HCT116 (cell line): ENCODE measurements at regions not wholly inside any gene's neighbourhood (a gene's known extent, or its start where the extent isn't known, plus 50 kb on each side); places are given as distances from the start of the nearest gene placed in this dataset.

Source experiments
- ATAC-seq: fragments of 200-7000 bp; cut with Tn5 transposase; 2 replicates; pipeline ENCODE4 v1.9.1; 2020; ENCODE audit warnings: mild to moderate bottlenecking, moderate library complexity
- BruUV-seq: library from RNA; stranded (reverse); fragments of 400-500 nt; replicated peaks from 2 replicates; lab custom pipeline; 2021; lab: Mats Ljungman, UMichigan
- CTCF ChIA-PET: fragments of 300-600 bp; sonication (Branson Sonifier 250); formaldehyde crosslinking; loops from one replicate; lab custom pipeline; 2021; ENCODE audit warnings: antibody characterized with exemption; lab: Charles Lee
- POLR2A ChIA-PET: fragments of 300-600, 350-600 bp; sonication (Branson Sonifier 250); formaldehyde crosslinking; loops from one replicate; lab custom pipeline; 2021; ENCODE audit warnings: antibody characterized with exemption; lab: Charles Lee
- RAD21 ChIA-PET, 2 experiments: fragments of 300-600 bp; sonication (Branson Sonifier 250); formaldehyde crosslinking; loops; one replicate each; lab custom pipeline; 2023; ENCODE audit warnings: low total read pairs in 2 of 2; ENCODE audit not compliant: uncharacterized antibody in 2 of 2, unreplicated experiment in 2 of 2, low non-redundant PET in 1 of 2; lab: Charles Lee
- DNase-seq: peaks from one replicate; pipeline ENCODE4 v3.0.0-alpha.2; 2010; ENCODE audit warnings: low read depth, low spot score
- H2AFZ ChIP-seq: fragments of 200-600 bp; shearing (Covaris generic), sonication (generic); 2 replicates; pipeline ENCODE4 v1.6.1; 2017; ENCODE audit warnings: low read depth, mixed run types, mixed read lengths, antibody characterized with exemption, low read length; ENCODE audit not compliant: poor library complexity, severe bottlenecking
- H3K27ac ChIP-seq: 2 replicates; pipeline ENCODE4 v1.5.1; 2012; ENCODE audit warnings: low read depth, low read length
- H3K27me3 ChIP-seq: fragments of 200-600 bp; sonication (generic); 2 replicates; pipeline ENCODE4 v1.6.1; 2016; ENCODE audit warnings: mixed run types, low read length, mixed read lengths; ENCODE audit not compliant: insufficient read depth
- H3K36me3 ChIP-seq, 2 experiments: fragments of 200-500 bp in 1 of 2; fragments of 200-600 bp in 1 of 2; sonication (Bioruptor generic) in 1 of 2; sonication (generic) in 1 of 2; 2 replicates each; pipeline versions ENCODE4 v1.5.1 to v1.6.1; 2014 to 2016; ENCODE audit warnings: low read length in 2 of 2, inconsistent platforms in 1 of 2, mixed read lengths in 1 of 2, mixed run types in 1 of 2; ENCODE audit not compliant: insufficient read depth in 2 of 2, control insufficient read depth in 1 of 2
- H3K4me1 ChIP-seq, 2 experiments: fragments of 200-600 bp in 1 of 2; sonication (generic) in 1 of 2; 2 replicates each; pipeline versions ENCODE4 v1.5.1 to v1.6.1; 2012 to 2017; ENCODE audit warnings: low read length in 2 of 2, inconsistent platforms in 1 of 2, mild to moderate bottlenecking in 1 of 2, mixed read lengths in 1 of 2, mixed run types in 1 of 2, moderate library complexity in 1 of 2; ENCODE audit not compliant: insufficient read depth in 2 of 2, control insufficient read depth in 1 of 2
- H3K4me2 ChIP-seq: fragments of 200-600 bp; sonication (generic); 2 replicates; pipeline ENCODE4 v1.6.1; 2017; ENCODE audit warnings: mixed run types, low read length, mixed read lengths
- H3K4me3 ChIP-seq, 2 experiments: fragments of 200-600 bp in 1 of 2; sonication (generic) in 1 of 2; replicated peaks in 1 of 2; 2 replicates each; pipeline ENCODE4 v1.5.1; 2011 to 2016; ENCODE audit warnings: low read length in 2 of 2, control low read depth in 1 of 2, low read depth in 1 of 2, mild to moderate bottlenecking in 1 of 2, mixed read lengths in 1 of 2, mixed run types in 1 of 2
- H3K79me2 ChIP-seq: fragments of 200-600 bp; sonication (generic); 2 replicates; pipeline ENCODE4 v1.6.1; 2017; ENCODE audit warnings: mild to moderate bottlenecking, mixed run types, low read length, moderate library complexity, mixed read lengths; ENCODE audit not compliant: insufficient read depth
- H3K9ac ChIP-seq: fragments of 200-600 bp; sonication (generic); 2 replicates; pipeline ENCODE4 v1.6.1; 2016; ENCODE audit warnings: low read length, mixed read lengths
- H3K9me2 ChIP-seq: fragments of 200-600 bp; sonication (generic), shearing (Covaris generic); 2 replicates; pipeline ENCODE4 v1.6.1; 2017; ENCODE audit warnings: mixed run types, mild to moderate bottlenecking, moderate library complexity; ENCODE audit not compliant: insufficient read depth
- H3K9me3 ChIP-seq, 2 experiments: fragments of 200-500 bp in 1 of 2; fragments of 200-600 bp in 1 of 2; sonication (Bioruptor generic) in 1 of 2; sonication (generic) in 1 of 2; 2 replicates each; pipeline ENCODE4 v1.6.1; 2014 to 2017; ENCODE audit warnings: low read length in 2 of 2, mixed read lengths in 2 of 2, inconsistent platforms in 1 of 2, low read depth in 1 of 2, mild to moderate bottlenecking in 1 of 2, mixed run types in 1 of 2, moderate library complexity in 1 of 2; ENCODE audit not compliant: control insufficient read depth in 1 of 2, insufficient read depth in 1 of 2
- H4K20me1 ChIP-seq: fragments of 200-600 bp; sonication (generic), shearing (Covaris generic); 2 replicates; pipeline ENCODE4 v1.6.1; 2017; ENCODE audit warnings: mixed run types, mild to moderate bottlenecking, moderate library complexity; ENCODE audit not compliant: insufficient read depth
- CBX3 ChIP-seq: IDR thresholded peaks from 2 replicates; pipeline ENCODE4 v1.6.1; 2012; ENCODE audit warnings: low read depth
- CEBPB ChIP-seq: IDR thresholded peaks from 2 replicates; pipeline ENCODE4 v1.6.1; 2012; ENCODE audit warnings: low read depth
- EGR1 ChIP-seq: IDR thresholded peaks from 2 replicates; pipeline ENCODE4 v1.6.1; 2012; ENCODE audit warnings: low read depth
- ELF1 ChIP-seq: IDR thresholded peaks from 2 replicates; pipeline ENCODE4 v1.6.1; 2012; ENCODE audit warnings: low read depth, borderline replicate concordance
- EZH2 ChIP-seq: fragments of 200-600 bp; sonication (generic); IDR thresholded peaks from 2 replicates; pipeline ENCODE4 v1.6.1; 2017; ENCODE audit warnings: antibody characterized with exemption, mixed run types
- FOSL1 ChIP-seq: IDR thresholded peaks from 2 replicates; pipeline ENCODE4 v1.6.1; 2012; ENCODE audit warnings: low read depth
- JUND ChIP-seq: IDR thresholded peaks from 2 replicates; pipeline ENCODE4 v1.6.1; 2012
- MAX ChIP-seq: IDR thresholded peaks from 2 replicates; pipeline ENCODE4 v1.6.1; 2012
- POLR2A ChIP-seq: IDR thresholded peaks from 2 replicates; pipeline ENCODE4 v1.7.0; 2011; ENCODE audit warnings: borderline replicate concordance; ENCODE audit not compliant: insufficient read depth, insufficient read length; ENCODE audit errors: extremely low read depth
- POLR2AphosphoS5 ChIP-seq: IDR thresholded peaks from 2 replicates; pipeline ENCODE4 v1.6.1; 2011; ENCODE audit warnings: mild to moderate bottlenecking, low read depth, low read length, moderate library complexity
- SP1 ChIP-seq: IDR thresholded peaks from 2 replicates; pipeline ENCODE4 v1.6.1; 2012; ENCODE audit warnings: low read depth
- SRF ChIP-seq: IDR thresholded peaks from 2 replicates; pipeline ENCODE4 v1.6.1; 2012; ENCODE audit warnings: low read depth
- TCF7L2 ChIP-seq: IDR thresholded peaks from 2 replicates; pipeline ENCODE4 v1.7.0; 2011; ENCODE audit warnings: borderline replicate concordance, inconsistent platforms; ENCODE audit not compliant: insufficient read depth, insufficient read length; ENCODE audit errors: extremely low read depth
- YY1 ChIP-seq: IDR thresholded peaks from 2 replicates; pipeline ENCODE4 v1.6.1; 2011; ENCODE audit warnings: low read length, low read depth, moderate library complexity, mild to moderate bottlenecking; ENCODE audit not compliant: insufficient replicate concordance; ENCODE audit errors: extremely low read depth
- ZFX ChIP-seq: fragments of 450-650 bp; IDR thresholded peaks from 2 replicates; pipeline ENCODE4 v1.6.1; 2017
- intact Hi-C: fragments of 100-400 bp; cut with micrococcal nuclease; formaldehyde crosslinking; loops from 2 replicates; pipeline ENCODE4 v1.10.0; 2022
- TF ChIP-seq, protein P1 (sequence below): IDR thresholded peaks from 2 replicates; pipeline ENCODE4 v1.6.1; 2012; ENCODE audit warnings: low read depth
- TF ChIP-seq, protein P2 (sequence below): IDR thresholded peaks from 2 replicates; pipeline ENCODE4 v1.6.1; 2011; ENCODE audit warnings: mild to moderate bottlenecking, low read length, moderate library complexity; ENCODE audit not compliant: insufficient replicate concordance; ENCODE audit errors: extremely low read depth
- TF ChIP-seq, protein P3 (sequence below), 3 experiments: fragments of 200-600 bp in 1 of 3; sonication (generic) in 1 of 3; IDR thresholded peaks in 2 of 3; conservative IDR thresholded peaks in 1 of 3; 2 replicates each; pipeline ENCODE4 v1.5.1; 2012 to 2017; ENCODE audit warnings: low read depth in 2 of 3, low read length in 2 of 3, antibody characterized with exemption in 1 of 3, borderline replicate concordance in 1 of 3, control low read depth in 1 of 3, mild to moderate bottlenecking in 1 of 3, mixed read lengths in 1 of 3, mixed run types in 1 of 3, moderate library complexity in 1 of 3; ENCODE audit not compliant: insufficient read depth in 1 of 3

DNA sequence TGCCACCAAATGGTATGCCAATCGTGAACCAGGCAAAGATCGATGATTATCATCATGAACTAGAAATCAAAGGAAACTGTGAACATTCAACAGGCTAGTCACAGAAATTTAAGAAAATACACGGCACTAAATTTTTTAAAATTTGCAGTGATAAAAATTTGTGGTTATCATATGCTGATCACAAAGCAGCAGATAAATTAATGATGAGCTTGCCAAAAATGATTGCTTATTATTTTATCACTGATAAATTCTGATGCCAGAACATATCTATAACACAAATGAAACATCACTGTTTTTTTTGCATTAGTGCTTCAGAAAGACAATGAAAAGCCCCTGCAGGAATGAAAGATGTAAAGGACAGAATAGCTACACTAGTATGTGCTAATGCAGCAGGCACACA, 1413.2 kb upstream of the MAP3K7 start:
- BruUV-seq = no TSS peak
- CTCF ChIA-PET = no interaction called here
- no peaks in the 10 kb centered on the region for H3K4me1 ChIP-seq
- ATAC-seq = no peak
- H3K79me2 ChIP-seq = no peaks in the 10 kb centered on the region
- no peaks in the 10 kb centered on the region for H3K9me2 ChIP-seq
- H3K9me3 ChIP-seq = peaks cover 8 to 11% of the 10 kb centered on the region in 2 experiments; a peak in 2 of 4 replicates
- TF ChIP-seq POLR2A (no peak), ELF1 (no peak), CBX3 (no peak), TCF7L2 (no peak), YY1 (no peak), SP1 (no peak), SRF (no peak), ZFX (no peak), POLR2AphosphoS5 (no peak), CEBPB (no peak), JUND (no peak), FOSL1 (no peak), EGR1 (no peak), MAX (no peak), EZH2 (no peak)
- TF ChIP-seq, protein P1, sequence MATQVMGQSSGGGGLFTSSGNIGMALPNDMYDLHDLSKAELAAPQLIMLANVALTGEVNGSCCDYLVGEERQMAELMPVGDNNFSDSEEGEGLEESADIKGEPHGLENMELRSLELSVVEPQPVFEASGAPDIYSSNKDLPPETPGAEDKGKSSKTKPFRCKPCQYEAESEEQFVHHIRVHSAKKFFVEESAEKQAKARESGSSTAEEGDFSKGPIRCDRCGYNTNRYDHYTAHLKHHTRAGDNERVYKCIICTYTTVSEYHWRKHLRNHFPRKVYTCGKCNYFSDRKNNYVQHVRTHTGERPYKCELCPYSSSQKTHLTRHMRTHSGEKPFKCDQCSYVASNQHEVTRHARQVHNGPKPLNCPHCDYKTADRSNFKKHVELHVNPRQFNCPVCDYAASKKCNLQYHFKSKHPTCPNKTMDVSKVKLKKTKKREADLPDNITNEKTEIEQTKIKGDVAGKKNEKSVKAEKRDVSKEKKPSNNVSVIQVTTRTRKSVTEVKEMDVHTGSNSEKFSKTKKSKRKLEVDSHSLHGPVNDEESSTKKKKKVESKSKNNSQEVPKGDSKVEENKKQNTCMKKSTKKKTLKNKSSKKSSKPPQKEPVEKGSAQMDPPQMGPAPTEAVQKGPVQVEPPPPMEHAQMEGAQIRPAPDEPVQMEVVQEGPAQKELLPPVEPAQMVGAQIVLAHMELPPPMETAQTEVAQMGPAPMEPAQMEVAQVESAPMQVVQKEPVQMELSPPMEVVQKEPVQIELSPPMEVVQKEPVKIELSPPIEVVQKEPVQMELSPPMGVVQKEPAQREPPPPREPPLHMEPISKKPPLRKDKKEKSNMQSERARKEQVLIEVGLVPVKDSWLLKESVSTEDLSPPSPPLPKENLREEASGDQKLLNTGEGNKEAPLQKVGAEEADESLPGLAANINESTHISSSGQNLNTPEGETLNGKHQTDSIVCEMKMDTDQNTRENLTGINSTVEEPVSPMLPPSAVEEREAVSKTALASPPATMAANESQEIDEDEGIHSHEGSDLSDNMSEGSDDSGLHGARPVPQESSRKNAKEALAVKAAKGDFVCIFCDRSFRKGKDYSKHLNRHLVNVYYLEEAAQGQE = no peak
- TF ChIP-seq, protein P2, sequence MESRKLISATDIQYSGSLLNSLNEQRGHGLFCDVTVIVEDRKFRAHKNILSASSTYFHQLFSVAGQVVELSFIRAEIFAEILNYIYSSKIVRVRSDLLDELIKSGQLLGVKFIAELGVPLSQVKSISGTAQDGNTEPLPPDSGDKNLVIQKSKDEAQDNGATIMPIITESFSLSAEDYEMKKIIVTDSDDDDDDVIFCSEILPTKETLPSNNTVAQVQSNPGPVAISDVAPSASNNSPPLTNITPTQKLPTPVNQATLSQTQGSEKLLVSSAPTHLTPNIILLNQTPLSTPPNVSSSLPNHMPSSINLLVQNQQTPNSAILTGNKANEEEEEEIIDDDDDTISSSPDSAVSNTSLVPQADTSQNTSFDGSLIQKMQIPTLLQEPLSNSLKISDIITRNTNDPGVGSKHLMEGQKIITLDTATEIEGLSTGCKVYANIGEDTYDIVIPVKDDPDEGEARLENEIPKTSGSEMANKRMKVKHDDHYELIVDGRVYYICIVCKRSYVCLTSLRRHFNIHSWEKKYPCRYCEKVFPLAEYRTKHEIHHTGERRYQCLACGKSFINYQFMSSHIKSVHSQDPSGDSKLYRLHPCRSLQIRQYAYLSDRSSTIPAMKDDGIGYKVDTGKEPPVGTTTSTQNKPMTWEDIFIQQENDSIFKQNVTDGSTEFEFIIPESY = no peak
- TF ChIP-seq, protein P3, sequence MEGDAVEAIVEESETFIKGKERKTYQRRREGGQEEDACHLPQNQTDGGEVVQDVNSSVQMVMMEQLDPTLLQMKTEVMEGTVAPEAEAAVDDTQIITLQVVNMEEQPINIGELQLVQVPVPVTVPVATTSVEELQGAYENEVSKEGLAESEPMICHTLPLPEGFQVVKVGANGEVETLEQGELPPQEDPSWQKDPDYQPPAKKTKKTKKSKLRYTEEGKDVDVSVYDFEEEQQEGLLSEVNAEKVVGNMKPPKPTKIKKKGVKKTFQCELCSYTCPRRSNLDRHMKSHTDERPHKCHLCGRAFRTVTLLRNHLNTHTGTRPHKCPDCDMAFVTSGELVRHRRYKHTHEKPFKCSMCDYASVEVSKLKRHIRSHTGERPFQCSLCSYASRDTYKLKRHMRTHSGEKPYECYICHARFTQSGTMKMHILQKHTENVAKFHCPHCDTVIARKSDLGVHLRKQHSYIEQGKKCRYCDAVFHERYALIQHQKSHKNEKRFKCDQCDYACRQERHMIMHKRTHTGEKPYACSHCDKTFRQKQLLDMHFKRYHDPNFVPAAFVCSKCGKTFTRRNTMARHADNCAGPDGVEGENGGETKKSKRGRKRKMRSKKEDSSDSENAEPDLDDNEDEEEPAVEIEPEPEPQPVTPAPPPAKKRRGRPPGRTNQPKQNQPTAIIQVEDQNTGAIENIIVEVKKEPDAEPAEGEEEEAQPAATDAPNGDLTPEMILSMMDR (IDR thresholded peaks at IDR 0.05 in 2 of 3, conservative IDR thresholded peaks at IDR 0.05 in 1 of 3; ENCODE audit: borderline replicate concordance in 1 of 3, insufficient read depth in 1 of 3, low read depth in 2 of 3, low read length in 2 of 3) = no peak
- TF ChIP-seq, all 23 proteins: peak for 0
- intact Hi-C loops = no loop called here
- Histone ChIP-seq H3K27me3 (no peaks in the 10 kb centered on the region), H3K36me3 (no peaks in the 10 kb centered on the region), H3K4me2 (no peak overlapping the region), H3K27ac (no peak overlapping the region), H2AFZ (no peak overlapping the region), H3K4me3 (no peak overlapping the region), H4K20me1 (no peaks in the 10 kb centered on the region), H3K9ac (no peak overlapping the region)
- POLR2A ChIA-PET = no interaction called here
- DNase-seq = no peak
- RAD21 ChIA-PET = no interaction called here
